Upper lobe of left lung (tissue), 4 donors: ENCODE measurements at regions not wholly inside any gene's neighbourhood (a gene's known extent, or its start where the extent isn't known, plus 50 kb on each side); places are given as distances from the start of the nearest gene placed in this dataset.

Experiments used
- CTCF ChIP-seq, 6 experiments: fragments of 450-650 bp in 4 of 6; fragments of 200-600 bp in 2 of 6; sonication (generic) in 2 of 6; IDR thresholded peaks; one replicate each; pipeline ENCODE4 v1.5.1; 2016 to 2019; ENCODE audit warnings: antibody characterized with exemption in 6 of 6
- POLR2AphosphoS5 ChIP-seq, 2 donors: sonication (generic); formaldehyde crosslinking; IDR thresholded peaks; one replicate each; pipeline ENCODE4 v1.5.1; 2017; ENCODE audit warnings: antibody characterized with exemption in 2 of 2

GRCh38 chr4:148831945-148832344 lies 389.7 kb upstream of the NR3C2 start:
- no peak for TF ChIP-seq CTCF (IDR thresholded peaks at IDR 0.05)
- no peak for TF ChIP-seq POLR2AphosphoS5 (IDR thresholded peaks at IDR 0.05)
